Bronchial epithelial cell (primary cell): ENCODE measurements at regions not wholly inside any gene's neighbourhood (a gene's known extent, or its start where the extent isn't known, plus 50 kb on each side); places are given as distances from the start of the nearest gene placed in this dataset.

Experiments
- DNase-seq: peaks from one replicate; pipeline ENCODE4 v3.0.0-alpha.2; 2010; ENCODE audit warnings: low read depth
- FAIRE-seq: peaks from 2 replicates; lab custom pipeline; 2011; peaks lifted over from hg19 to GRCh38; lab: Jason Lieb, UNC
- H3K27me3 ChIP-seq: 2 replicates; pipeline ENCODE4 v1.5.1; 2011; ENCODE audit warnings: low read length; ENCODE audit not compliant: control insufficient read depth, insufficient read depth
- H3K36me3 ChIP-seq: 2 replicates; pipeline ENCODE4 v1.5.1; 2011; ENCODE audit warnings: low read length; ENCODE audit not compliant: control insufficient read depth, insufficient read depth
- H3K4me3 ChIP-seq: 2 replicates; pipeline ENCODE4 v1.5.1; 2011; ENCODE audit warnings: mild to moderate bottlenecking, low read depth, low read length, control low read depth
- CTCF ChIP-seq: IDR thresholded peaks from 2 replicates; pipeline ENCODE4 v1.5.1; 2011; ENCODE audit warnings: mild to moderate bottlenecking, moderate library complexity, low read length, control low read depth, inconsistent platforms; ENCODE audit not compliant: insufficient read depth, severe bottlenecking

GRCh38 chr2:220696280-220696669 lies 875.8 kb downstream of the EPHA4 start:
- DNase-seq (peak; percentile 11), FAIRE-seq (no peak)
- Histone ChIP-seq H3K4me3 (no peak overlapping the region), H3K27me3 (no peaks in the 10 kb centered on the region), H3K36me3 (no peaks in the 10 kb centered on the region)
- TF ChIP-seq CTCF: no peak

- H3K4me3 ChIP-seq: no peak overlapping the region
- no peak for TF ChIP-seq CTCF
- no peak for FAIRE-seq
- no peak for DNase-seq
- no peaks in the 10 kb centered on the region for H3K27me3 ChIP-seq
- no peaks in the 10 kb centered on the region for H3K36me3 ChIP-seq
These were observed 875.1 kb downstream of the EPHA4 start for GRCh38 chr2:220697011-220697410.

GRCh38 chr2:220701115-220701514 lies 871.0 kb downstream of the EPHA4 start:
- H3K36me3 ChIP-seq: no peaks in the 10 kb centered on the region
- H3K4me3 ChIP-seq: no peak overlapping the region
- DNase-seq (peak; percentile 28), FAIRE-seq (no peak)
- no peaks in the 10 kb centered on the region for H3K27me3 ChIP-seq
- TF ChIP-seq CTCF: no peak

GRCh38 chr2:220703279-220703678 lies 868.8 kb downstream of the EPHA4 start:
- DNase-seq: peak; percentile 21
- no peak overlapping the region for H3K4me3 ChIP-seq
- H3K36me3 ChIP-seq: no peaks in the 10 kb centered on the region
- TF ChIP-seq CTCF: no peak
- no peak for FAIRE-seq
- H3K27me3 ChIP-seq: no peaks in the 10 kb centered on the region

GRCh38 chr2:220704081-220704480 lies 868.0 kb downstream of the EPHA4 start:
- no peak for TF ChIP-seq CTCF
- no peak for FAIRE-seq

GRCh38 chr2:220704810-220705209 lies 867.3 kb downstream of the EPHA4 start:
- no peak overlapping the region for H3K4me3 ChIP-seq
- H3K36me3 ChIP-seq: no peaks in the 10 kb centered on the region
- no peaks in the 10 kb centered on the region for H3K27me3 ChIP-seq
- DNase-seq (no peak), FAIRE-seq (no peak)
- TF ChIP-seq CTCF: no peak

More at GRCh38 chr2:220704081-220704480, 868.0 kb downstream of the EPHA4 start:
- DNase-seq: no peak
- Histone ChIP-seq H3K36me3 (no peaks in the 10 kb centered on the region), H3K4me3 (no peak overlapping the region), H3K27me3 (no peaks in the 10 kb centered on the region)
